ENCODE measurements at regions not wholly inside any gene's neighbourhood (a gene's known extent, or its start where the extent isn't known, plus 50 kb on each side); places are given as distances from the start of the nearest gene placed in this dataset.
A peak's percentile ranks its signal among the peaks of the same experiment; 100 is the strongest.

DNA sequence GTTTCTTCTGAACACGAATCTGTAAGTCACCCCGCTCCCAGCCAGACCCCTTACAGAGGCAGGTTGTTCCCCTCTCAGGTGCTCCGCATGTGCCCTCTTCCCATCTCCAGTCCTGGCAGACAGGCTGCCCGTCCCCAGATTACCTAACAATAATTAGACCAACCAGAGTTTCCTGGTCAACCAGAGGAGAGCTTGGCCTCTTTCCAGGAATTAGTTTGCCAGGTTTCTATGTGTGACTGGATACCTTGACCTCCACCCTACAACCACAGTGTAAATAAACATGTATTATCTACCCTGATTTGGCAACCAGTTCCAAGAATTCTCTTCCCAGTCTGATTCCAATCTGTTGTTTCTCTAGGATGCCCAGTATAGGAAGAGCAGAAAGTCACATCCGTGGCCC is 178.0 kb upstream of the UMPS start:
- intact Hi-C loops (cut with DNase I; ENCODE audit: low total_unique reads), result loop anchor here (10.0 kb wide), 1 partner anchor 197 kb away; no protein-coding TSS in a partner anchor
- DNase-seq, result peak; percentile 74 to 77

DNA sequence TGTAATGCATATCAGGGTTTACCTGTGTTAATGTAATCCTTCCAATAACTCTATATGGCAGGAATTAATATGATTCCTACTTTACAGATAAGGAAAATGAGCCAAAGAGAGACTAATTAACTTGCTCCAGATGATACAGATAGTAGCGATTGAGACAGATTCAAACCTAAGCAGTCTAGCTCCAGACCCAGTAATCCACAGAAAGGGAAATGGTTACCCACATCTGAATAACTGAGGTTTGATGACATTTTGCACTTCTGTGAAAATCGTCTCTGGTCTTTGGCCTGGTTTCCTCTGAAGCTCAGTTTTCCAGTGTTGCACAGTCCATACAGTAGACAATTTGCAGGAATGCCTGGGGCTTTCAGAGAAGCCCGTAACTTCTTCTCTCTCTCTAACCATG is 177.1 kb upstream of the UMPS start:
- no peaks in the 10 kb centered on the region for H3K36me3 ChIP-seq
- 58 to 75% (median 71%) methylated on average over 3 of the region's 3 CpGs for WGBS, 5 donors
- peaks cover 12 to 64% (median 41%) of the 10 kb centered on the region in 4 donors for H3K4me1 ChIP-seq
- intact Hi-C loops (cut with DNase I; ENCODE audit: low total_unique reads), result loop anchor here (10.0 kb wide), 1 partner anchor 198 kb away; no protein-coding TSS in a partner anchor
- H3K27ac ChIP-seq, result no peak overlapping the region
- no peak overlapping the region for H3K4me3 ChIP-seq
- DNase-seq, result no peak
- no peaks in the 10 kb centered on the region for H3K9me3 ChIP-seq
- peaks cover 0 to 18% (median 0%) of the 10 kb centered on the region in 3 donors for H3K27me3 ChIP-seq
- TF ChIP-seq, protein P1, sequence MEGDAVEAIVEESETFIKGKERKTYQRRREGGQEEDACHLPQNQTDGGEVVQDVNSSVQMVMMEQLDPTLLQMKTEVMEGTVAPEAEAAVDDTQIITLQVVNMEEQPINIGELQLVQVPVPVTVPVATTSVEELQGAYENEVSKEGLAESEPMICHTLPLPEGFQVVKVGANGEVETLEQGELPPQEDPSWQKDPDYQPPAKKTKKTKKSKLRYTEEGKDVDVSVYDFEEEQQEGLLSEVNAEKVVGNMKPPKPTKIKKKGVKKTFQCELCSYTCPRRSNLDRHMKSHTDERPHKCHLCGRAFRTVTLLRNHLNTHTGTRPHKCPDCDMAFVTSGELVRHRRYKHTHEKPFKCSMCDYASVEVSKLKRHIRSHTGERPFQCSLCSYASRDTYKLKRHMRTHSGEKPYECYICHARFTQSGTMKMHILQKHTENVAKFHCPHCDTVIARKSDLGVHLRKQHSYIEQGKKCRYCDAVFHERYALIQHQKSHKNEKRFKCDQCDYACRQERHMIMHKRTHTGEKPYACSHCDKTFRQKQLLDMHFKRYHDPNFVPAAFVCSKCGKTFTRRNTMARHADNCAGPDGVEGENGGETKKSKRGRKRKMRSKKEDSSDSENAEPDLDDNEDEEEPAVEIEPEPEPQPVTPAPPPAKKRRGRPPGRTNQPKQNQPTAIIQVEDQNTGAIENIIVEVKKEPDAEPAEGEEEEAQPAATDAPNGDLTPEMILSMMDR (IDR thresholded peaks at IDR 0.05), result no peak
- TF ChIP-seq EP300 (IDR thresholded peaks at IDR 0.05) (no peak), POLR2A (IDR thresholded peaks at IDR 0.05) (no peak), POLR2AphosphoS5 (IDR thresholded peaks at IDR 0.05) (no peak)

More for the DNA sequence above, 178.0 kb upstream of the UMPS start:
- no peaks in the 10 kb centered on the region for H3K36me3 ChIP-seq
- TF ChIP-seq POLR2AphosphoS5 (IDR thresholded peaks at IDR 0.05), result peak in 2 of 3 donors; percentile 57 to 69
- TF ChIP-seq, protein P1 (IDR thresholded peaks at IDR 0.05), result no peak
- no peak overlapping the region for H3K4me3 ChIP-seq
- WGBS, 5 donors, result 23 to 44% (median 32%) methylated on average over 4 to 5 of the region's 5 CpGs
- peaks cover 7 to 54% (median 33%) of the 10 kb centered on the region in 4 donors for H3K4me1 ChIP-seq
- no peaks in the 10 kb centered on the region for H3K9me3 ChIP-seq
- H3K27me3 ChIP-seq, result peaks cover 0 to 18% (median 0%) of the 10 kb centered on the region in 3 donors
- H3K27ac ChIP-seq, result no peak overlapping the region

DNA sequence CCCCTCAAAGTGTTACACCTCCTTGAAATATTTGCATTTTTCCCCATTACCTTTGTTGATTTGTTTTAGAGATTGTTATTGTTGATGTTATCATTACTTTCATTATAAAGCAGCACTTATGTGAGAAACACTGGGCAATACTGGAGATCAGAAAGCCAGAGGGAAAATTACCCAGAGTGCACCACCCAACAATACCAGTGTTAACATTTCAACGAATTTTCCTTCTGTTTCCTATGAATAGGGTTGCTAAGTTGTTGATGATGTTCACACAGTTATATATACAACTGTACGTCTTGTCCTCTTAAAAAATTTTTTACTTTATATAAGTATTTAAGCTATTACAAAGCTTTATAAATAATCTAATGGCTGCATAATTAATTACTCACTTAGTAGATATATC is 173.6 kb upstream of the UMPS start:
- WGBS, 5 donors, result 42 to 53% (median 46%) methylated on average over 2 of the region's 2 CpGs
- intact Hi-C loops (cut with DNase I; ENCODE audit: low total_unique reads), result loop anchor here (10.0 kb wide), 1 partner anchor 202 kb away; no protein-coding TSS in a partner anchor
- Histone ChIP-seq H3K27ac (peak overlapping the region in 2 of 5 donors; percentile 13 to 81), H3K4me3 (no peak overlapping the region), H3K4me1 (peaks cover 21 to 80% (median 54%) of the 10 kb centered on the region in 4 donors), H3K9me3 (no peaks in the 10 kb centered on the region), H3K36me3 (no peaks in the 10 kb centered on the region), H3K27me3 (peaks cover 0 to 10% (median 0%) of the 10 kb centered on the region in 3 donors)
- TF ChIP-seq EP300 (IDR thresholded peaks at IDR 0.05) (no peak), POLR2AphosphoS5 (IDR thresholded peaks at IDR 0.05) (no peak), POLR2A (IDR thresholded peaks at IDR 0.05) (no peak)
- TF ChIP-seq, protein P1 (IDR thresholded peaks at IDR 0.05), result no peak
- no peak for DNase-seq

GRCh38 chr3:124557433-124558232 is 172.6 kb upstream of the UMPS start:
- DNase-seq, result peak; percentile 38 to 60
- intact Hi-C loops (cut with DNase I; ENCODE audit: low total_unique reads), result loop anchor here (10.0 kb wide), 1 partner anchor 203 kb away; no protein-coding TSS in a partner anchor
- Histone ChIP-seq H3K27me3 (peaks cover 0 to 9% (median 0%) of the 10 kb centered on the region in 3 donors), H3K27ac (peak overlapping the region in 4 of 5 donors; percentile 45 to 81 (median 72)), H3K9me3 (no peaks in the 10 kb centered on the region), H3K4me3 (no peak overlapping the region), H3K36me3 (no peaks in the 10 kb centered on the region), H3K4me1 (peaks cover 13 to 71% (median 48%) of the 10 kb centered on the region in 4 donors)
- TF ChIP-seq POLR2AphosphoS5 (IDR thresholded peaks at IDR 0.05) (no peak), POLR2A (IDR thresholded peaks at IDR 0.05) (no peak), EP300 (IDR thresholded peaks at IDR 0.05) (no peak)
- TF ChIP-seq, protein P1 (IDR thresholded peaks at IDR 0.05), result no peak
- 24 to 36% (median 31%) methylated on average over 5 of the region's 5 CpGs for WGBS, 5 donors

Data from stomach (tissue), 8 donors.